GM21576 (cell line): ENCODE measurements at regions not wholly inside any gene's neighbourhood (a gene's known extent, or its start where the extent isn't known, plus 50 kb on each side); places are given as distances from the start of the nearest gene placed in this dataset.

ENCODE experiments used
- ATAC-seq: cut with Tn5 transposase; IDR thresholded peaks from one replicate; pipeline ENCODE4 v1.9.1; 2021; ENCODE audit warnings: mild to moderate bottlenecking, moderate library complexity; ENCODE audit not compliant: unreplicated experiment

DNA sequence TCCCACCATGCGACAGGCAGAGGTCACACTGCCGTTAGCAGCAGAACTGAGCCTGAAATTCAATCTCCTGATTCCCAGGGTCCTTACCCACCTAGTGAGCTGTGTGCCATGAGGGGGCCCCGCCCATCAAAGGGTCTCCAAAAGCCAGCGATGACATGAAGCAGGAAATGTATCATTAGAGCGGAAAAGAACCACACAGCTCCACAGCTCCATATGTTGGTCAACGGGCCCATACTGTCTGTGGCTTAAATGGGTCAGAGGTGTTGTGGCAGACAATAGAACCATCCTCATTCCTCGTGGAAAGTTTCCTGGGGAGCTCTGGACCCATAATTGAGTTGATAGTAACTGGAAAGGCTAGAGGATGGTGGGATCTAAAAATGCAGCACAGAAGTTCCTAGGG, 68.1 kb upstream of the PODXL start:
- no peak for ATAC-seq

DNA sequence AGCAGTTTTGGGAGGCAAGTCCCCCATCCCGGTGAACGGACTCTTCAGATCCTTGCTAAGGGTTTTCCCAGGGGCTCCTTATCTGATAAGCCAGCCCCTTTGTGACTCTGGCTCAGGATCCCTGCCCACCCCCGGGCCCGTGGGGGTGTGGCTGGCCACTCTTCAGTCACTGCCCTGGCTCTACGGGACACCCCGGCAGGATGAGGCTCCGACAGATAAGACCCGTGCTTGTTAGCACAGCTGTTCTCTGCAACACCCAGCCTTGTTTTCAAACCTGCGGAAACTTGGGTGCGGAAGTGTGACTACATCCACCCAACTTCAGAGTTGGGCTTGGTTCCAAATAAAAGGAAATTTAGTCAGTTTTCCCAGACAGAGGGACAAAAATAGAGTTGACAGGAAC, 66.7 kb upstream of the PODXL start:
- ATAC-seq, result no peak

- ATAC-seq, result no peak
These were observed 65.2 kb upstream of the PODXL start for GRCh38 chr7:131621652-131622051.

DNA sequence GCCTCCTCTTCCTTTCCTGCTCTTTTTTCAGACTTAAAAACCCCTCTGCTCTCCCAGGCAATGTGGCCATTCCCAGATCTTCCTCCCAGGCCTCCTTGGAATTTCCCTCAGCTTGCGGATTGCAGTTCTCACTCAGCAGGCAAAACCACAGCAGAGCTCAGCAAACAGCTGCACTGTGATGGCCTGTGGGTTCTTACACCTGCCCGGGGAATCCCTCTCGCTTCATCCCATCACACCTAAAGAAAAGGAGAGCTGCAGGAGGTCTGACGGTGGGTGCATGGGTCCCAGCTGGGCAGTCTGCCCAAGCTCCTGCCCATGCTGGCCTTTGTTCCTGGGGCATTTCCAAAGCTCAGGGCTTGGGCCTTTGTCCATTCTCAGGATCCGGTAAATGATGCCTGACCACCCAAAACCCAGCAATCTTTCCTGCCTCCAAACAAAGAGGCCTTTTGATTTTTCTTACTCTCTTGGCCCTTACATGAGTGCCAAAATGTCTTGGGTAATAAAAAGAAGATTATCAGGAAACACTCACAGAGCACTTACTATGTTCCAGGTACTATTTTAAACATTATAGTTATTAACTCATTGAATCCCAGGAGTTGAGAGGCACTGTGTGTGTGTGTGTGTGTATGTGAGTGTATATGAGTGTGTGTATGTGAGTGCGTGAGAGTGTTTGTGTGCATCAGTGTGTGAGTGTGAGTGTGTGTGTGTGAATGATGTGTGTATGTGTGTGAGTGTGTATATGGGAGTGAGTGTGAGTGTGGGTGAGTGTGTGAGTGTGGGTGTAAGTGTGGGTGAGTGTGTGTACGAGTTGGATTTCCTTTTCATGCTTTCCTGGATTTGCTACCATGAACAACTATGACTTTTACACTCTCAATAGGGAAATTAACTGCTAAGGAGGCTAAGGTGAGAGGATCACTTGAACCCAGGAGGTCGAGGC, 64.5 kb upstream of the PODXL start:
- no peak for ATAC-seq

DNA sequence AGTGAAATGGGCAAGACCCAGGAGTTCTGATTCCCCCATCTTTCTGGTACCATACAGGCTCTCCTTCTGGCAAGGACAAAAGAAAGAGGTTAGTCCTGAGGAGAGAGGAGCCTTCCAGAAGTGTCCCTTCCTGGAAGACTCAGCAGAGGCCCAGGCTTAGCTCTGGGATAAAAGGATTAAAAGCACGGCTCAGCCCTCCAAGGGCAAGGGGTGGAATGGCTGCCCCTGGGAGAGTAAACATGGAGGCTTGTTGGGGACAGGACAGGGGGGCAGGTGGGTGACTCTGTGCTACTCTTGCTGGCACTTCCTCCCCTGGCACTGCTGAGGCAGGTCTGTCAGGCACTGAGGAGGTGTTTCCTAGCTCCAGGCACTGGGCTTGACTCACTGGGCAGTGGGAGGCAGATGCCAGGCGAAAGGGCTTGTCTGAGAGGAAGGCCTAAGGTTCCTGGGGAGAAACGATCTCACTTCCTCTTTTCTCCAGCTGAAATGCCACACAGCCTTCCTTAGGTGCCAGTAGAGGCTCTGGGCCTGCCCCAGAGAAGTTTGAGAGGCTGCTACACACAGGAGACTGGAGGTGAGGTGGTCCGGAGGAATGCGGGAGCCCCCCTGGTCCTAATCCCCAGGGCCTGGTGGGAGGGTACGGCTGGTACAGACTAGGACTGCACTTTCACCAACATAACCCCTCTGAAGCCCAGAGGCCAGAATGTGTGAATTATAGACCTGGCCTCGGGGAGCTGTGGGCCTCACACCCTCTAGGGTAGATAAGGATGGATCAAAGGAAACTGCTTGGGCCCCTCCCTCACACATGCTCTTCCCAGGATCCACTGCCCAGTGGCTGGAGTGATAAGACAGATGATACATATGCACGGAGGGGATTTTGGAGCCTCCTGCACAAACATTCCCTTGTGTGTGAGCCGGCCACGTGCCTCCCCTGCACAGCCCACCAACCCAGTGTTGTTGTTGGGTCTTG, 63.2 kb upstream of the PODXL start:
- ATAC-seq, result no peak

GRCh38 chr7:131618391-131618790, 62.0 kb upstream of the PODXL start:
- ATAC-seq, result no peak

GRCh38 chr7:131616487-131617200, 60.2 kb upstream of the PODXL start:
- ATAC-seq, result no peak

DNA sequence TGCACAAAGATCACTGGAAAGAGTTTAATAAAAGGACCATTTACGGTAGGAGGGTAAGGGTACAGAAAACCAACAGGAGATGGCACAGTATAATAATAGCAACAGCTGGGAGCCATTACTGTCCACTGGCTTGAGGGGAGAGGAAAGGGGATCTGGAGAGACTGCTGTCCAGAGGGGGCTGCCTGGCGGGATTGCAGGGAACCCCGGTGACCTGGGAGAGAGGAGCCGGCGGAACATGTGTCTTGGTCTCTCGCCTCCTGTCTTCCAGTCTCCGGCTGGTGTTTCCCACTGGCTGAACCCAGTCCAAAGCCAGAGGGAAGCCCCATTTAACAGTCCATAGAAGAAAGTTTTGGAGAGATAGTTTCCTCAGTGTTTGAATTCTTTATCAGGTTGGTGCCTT, 57.5 kb upstream of the PODXL start:
- no peak for ATAC-seq

GRCh38 chr7:131610007-131610406, 53.6 kb upstream of the PODXL start:
- ATAC-seq, result no peak

GRCh38 chr7:131608116-131608500, 51.7 kb upstream of the PODXL start:
- ATAC-seq, result no peak

- ATAC-seq, result no peak
These were observed 51.1 kb upstream of the PODXL start for GRCh38 chr7:131607291-131608115.

DNA sequence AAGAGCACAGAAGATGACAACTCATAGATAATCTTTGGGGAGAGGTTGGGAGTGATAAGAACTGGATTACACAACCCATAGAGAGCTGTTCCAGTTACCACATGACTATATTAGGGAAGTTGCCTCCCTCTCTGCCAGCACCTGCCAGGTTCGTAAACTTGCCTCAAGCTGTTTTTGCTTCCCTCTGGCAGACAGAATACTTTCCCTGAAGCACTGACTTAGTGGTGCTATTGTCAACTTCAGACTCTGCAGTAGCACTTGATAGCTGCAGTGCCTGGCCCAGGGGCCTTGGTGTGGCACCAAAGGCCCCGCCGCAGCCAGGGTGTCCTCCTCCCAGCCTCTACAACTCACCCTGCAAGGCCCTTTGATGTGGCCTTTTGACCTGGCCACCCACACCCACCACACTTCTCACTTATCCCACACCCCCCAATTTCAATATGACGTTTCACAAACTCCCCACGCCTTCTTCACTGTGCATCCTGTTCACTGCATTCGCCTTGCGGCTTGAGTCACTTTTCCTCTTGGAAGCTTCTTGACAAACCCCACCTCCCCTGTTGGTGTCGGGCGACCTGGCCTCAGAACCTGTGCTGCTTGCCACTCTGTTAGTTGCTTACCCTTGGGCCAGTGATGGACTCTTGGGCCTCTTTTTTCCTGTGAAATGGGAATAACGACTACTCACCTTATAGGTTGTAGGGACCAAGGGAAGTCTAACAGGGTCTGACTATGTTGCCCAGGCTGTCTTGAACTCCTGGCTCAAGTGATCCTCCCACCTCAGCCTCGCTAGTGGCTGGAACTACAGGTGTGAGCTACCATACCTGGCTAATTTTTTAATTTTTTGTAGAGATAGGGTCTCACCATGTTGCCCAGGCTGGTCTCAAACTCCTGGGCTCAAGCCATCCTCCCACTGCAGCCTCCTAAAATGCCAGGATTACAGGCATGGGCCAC, 50.2 kb upstream of the PODXL start:
- no peak for ATAC-seq
